Psoas muscle (tissue), 7 donors: ENCODE measurements at regions not wholly inside any gene's neighbourhood (a gene's known extent, or its start where the extent isn't known, plus 50 kb on each side); places are given as distances from the start of the nearest gene placed in this dataset.

Experiments used
- ATAC-seq, 4 donors: fragments of 200-7000 bp; cut with Tn5 transposase; one replicate each; pipeline ENCODE4 v1.9.1; 2020; ENCODE audit warnings: moderate library complexity in 3 of 4, mild to moderate bottlenecking in 2 of 4
- DNase-seq, 2 donors: peaks; one replicate each; pipeline ENCODE4 v3.0.0-alpha.2; 2020
- H3K27ac ChIP-seq: fragments of 200-600 bp; one replicate; pipeline ENCODE4 v1.8.0; 2022
- H3K27me3 ChIP-seq, 3 donors: fragments of 200-600 bp in 1 of 3; one replicate each; pipeline versions ENCODE4 v1.6.1 to v1.8.0; 2013 to 2022; ENCODE audit warnings: low read length in 2 of 3, mild to moderate bottlenecking in 2 of 3, moderate library complexity in 1 of 3; ENCODE audit not compliant: insufficient read depth in 3 of 3
- H3K36me3 ChIP-seq, 2 donors: fragments of 200-600 bp in 1 of 2; one replicate each; pipeline versions ENCODE4 v1.6.1 to v1.8.0; 2013 to 2022; ENCODE audit warnings: low read depth in 1 of 2, mild to moderate bottlenecking in 1 of 2, moderate library complexity in 1 of 2; ENCODE audit not compliant: insufficient read depth in 1 of 2
- H3K4me1 ChIP-seq: fragments of 200-600 bp; one replicate; pipeline ENCODE4 v1.8.0; 2022
- H3K4me3 ChIP-seq: fragments of 200-600 bp; one replicate; pipeline ENCODE4 v1.8.0; 2022; ENCODE audit warnings: mild to moderate bottlenecking
- H3K9me3 ChIP-seq: fragments of 200-600 bp; one replicate; pipeline ENCODE4 v1.8.0; 2022
- CTCF ChIP-seq: fragments of 200-600 bp; IDR thresholded peaks from one replicate; pipeline ENCODE4 v1.8.0; 2022; ENCODE audit warnings: antibody characterized with exemption
- WGBS, 3 donors: extraction: QIAGEN DNeasy Blood & Tissue Kit; methylation state at CpG; one replicate each; pipeline versions ENCODE4 v1.1.6 to v1.1.7; 2013; 5-methylcytosine and 5-hydroxymethylcytosine counted together
- intact Hi-C, 2 donors: fragments of 100-400 bp; cut with DNase I; formaldehyde crosslinking; loops; one replicate each; pipeline versions ENCODE4 v1.11.0 to v1.14.2; 2022
- donor health status: healthy with polysubstance abuse.
- donor health status: DM: no; HTN: no; CAD: no; lungs with moderate emphysema.
- donor health status: Bipolar disorder and iron deficiency.
- donor health status: healthy.
- donor health status: DM: yes; HTN: yes; CAD: no.
- donor health status: DM: no; HTN: no; CAD: no.
- donor health status: DM: yes; HTN: yes; CAD: no.

GRCh38 chr2:61671561-61672315 is 133.6 kb upstream of the XPO1 start:
- Histone ChIP-seq H3K4me1 (peaks cover 18% of the 10 kb centered on the region), H3K36me3 (no peaks in the 10 kb centered on the region), H3K4me3 (peak overlapping the region; percentile 53), H3K9me3 (no peaks in the 10 kb centered on the region), H3K27me3 (no peaks in the 10 kb centered on the region), H3K27ac (peak overlapping the region; percentile 87)
- intact Hi-C loops: no loop called here
- DNase-seq (no peak), ATAC-seq (peak in 2 of 4 donors; percentile 34 to 68)
- TF ChIP-seq CTCF: no peak
- 40 to 47% (median 43%) methylated on average over 5 of the region's 5 CpGs for WGBS, 3 donors

DNA sequence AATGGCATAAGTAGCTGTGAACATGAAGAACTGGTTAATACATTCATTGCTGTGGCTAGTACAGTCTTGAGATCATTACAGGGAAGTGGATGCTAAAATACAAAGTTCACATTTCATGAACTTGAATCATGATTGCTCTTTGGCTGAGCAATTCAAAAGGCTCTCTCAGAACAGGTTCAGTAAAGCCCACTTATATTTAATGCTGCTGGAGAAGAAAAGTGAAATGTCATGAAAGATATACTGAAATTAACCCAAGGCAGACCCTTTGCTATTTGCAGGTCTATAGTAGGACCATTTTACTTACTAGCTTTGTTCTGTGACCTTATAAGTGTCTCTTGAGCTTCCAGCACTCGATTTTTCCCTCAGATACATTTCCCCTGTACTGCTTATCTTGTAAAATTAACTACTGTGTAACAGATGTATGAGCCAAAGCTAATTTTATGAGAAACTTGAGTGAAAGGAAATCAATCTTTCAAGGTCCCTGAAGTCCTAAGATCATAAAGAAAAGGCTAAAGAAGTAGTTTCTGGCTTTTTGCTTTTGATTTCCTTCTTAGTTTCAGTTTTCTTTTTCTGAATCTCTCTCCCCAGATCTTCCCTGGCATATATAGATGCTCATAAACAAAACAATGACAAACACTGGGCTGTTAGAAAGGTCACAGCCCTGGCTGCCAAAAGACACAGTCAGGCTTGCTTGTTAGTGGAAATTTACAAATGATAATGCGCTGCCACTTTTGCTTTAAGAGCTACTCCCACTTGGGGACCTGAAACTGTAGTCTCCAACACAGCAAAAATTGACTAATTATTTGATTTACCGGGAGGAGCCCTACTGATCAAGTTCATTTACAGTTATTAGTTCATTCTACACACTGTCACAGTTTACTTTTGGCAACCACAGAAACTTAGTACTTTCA is 132.7 kb upstream of the XPO1 start:
- H3K27ac ChIP-seq: peak overlapping the region; percentile 87
- whole genome bisulfite sequencing, 3 donors: 2 to 3% (median 2%) methylated on average over 3 of the region's 3 CpGs
- intact Hi-C loops: no loop called here
- DNase-seq (peak; percentile 41 to 61), ATAC-seq (peak; percentile 67 to 92 (median 82))
- H3K9me3 ChIP-seq: no peaks in the 10 kb centered on the region
- H3K4me3 ChIP-seq: peak overlapping the region; percentile 53
- H3K4me1 ChIP-seq: peaks cover 18% of the 10 kb centered on the region
- H3K27me3 ChIP-seq: no peaks in the 10 kb centered on the region
- TF ChIP-seq CTCF: no peak
- no peaks in the 10 kb centered on the region for H3K36me3 ChIP-seq

GRCh38 chr2:61664190-61664589 is 126.0 kb upstream of the XPO1 start:
- Histone ChIP-seq H3K27ac (no peak overlapping the region), H3K4me1 (peaks cover 18% of the 10 kb centered on the region), H3K4me3 (no peak overlapping the region), H3K27me3 (no peaks in the 10 kb centered on the region), H3K36me3 (no peaks in the 10 kb centered on the region), H3K9me3 (no peaks in the 10 kb centered on the region)
- WGBS, 3 donors: 92 to 94% (median 93%) methylated on average over 1 of the region's 1 CpG
- DNase-seq: no peak
- intact Hi-C loops: loop anchor here (5.0 kb wide), 3 partner anchors 38 to 98 kb away; no protein-coding TSS in a partner anchor
- TF ChIP-seq CTCF: no peak
- ATAC-seq: no peak

GRCh38 chr2:61662990-61663389 is 124.8 kb upstream of the XPO1 start:
- no peaks in the 10 kb centered on the region for H3K27me3 ChIP-seq
- TF ChIP-seq CTCF: no peak
- intact Hi-C loops: loop anchor here (5.0 kb wide), 3 partner anchors 39 to 99 kb away; no protein-coding TSS in a partner anchor
- WGBS, 3 donors: 89 to 91% (median 91%) methylated on average over 7 of the region's 7 CpGs
- ATAC-seq (no peak), DNase-seq (no peak)
- H3K27ac ChIP-seq: no peak overlapping the region
- no peak overlapping the region for H3K4me3 ChIP-seq
- H3K36me3 ChIP-seq: no peaks in the 10 kb centered on the region
- peaks cover 25% of the 10 kb centered on the region for H3K4me1 ChIP-seq
- H3K9me3 ChIP-seq: no peaks in the 10 kb centered on the region
